ENCODE measurements at regions not wholly inside any gene's neighbourhood (a gene's known extent, or its start where the extent isn't known, plus 50 kb on each side); places are given as distances from the start of the nearest gene placed in this dataset.
"Not testable (repeated sequence)": the region's sequence is repeated elsewhere in the genome, so short reads cannot be mapped to it uniquely, and the experiment has no call there.

- TF ChIP-seq CTCF (IDR thresholded peaks at IDR 0.05; ENCODE audit: insufficient read depth, low read length); POLR2AphosphoS5 (IDR thresholded peaks at IDR 0.05; ENCODE audit: low read depth): not testable (repeated sequence)
- TF ChIP-seq, protein P1, sequence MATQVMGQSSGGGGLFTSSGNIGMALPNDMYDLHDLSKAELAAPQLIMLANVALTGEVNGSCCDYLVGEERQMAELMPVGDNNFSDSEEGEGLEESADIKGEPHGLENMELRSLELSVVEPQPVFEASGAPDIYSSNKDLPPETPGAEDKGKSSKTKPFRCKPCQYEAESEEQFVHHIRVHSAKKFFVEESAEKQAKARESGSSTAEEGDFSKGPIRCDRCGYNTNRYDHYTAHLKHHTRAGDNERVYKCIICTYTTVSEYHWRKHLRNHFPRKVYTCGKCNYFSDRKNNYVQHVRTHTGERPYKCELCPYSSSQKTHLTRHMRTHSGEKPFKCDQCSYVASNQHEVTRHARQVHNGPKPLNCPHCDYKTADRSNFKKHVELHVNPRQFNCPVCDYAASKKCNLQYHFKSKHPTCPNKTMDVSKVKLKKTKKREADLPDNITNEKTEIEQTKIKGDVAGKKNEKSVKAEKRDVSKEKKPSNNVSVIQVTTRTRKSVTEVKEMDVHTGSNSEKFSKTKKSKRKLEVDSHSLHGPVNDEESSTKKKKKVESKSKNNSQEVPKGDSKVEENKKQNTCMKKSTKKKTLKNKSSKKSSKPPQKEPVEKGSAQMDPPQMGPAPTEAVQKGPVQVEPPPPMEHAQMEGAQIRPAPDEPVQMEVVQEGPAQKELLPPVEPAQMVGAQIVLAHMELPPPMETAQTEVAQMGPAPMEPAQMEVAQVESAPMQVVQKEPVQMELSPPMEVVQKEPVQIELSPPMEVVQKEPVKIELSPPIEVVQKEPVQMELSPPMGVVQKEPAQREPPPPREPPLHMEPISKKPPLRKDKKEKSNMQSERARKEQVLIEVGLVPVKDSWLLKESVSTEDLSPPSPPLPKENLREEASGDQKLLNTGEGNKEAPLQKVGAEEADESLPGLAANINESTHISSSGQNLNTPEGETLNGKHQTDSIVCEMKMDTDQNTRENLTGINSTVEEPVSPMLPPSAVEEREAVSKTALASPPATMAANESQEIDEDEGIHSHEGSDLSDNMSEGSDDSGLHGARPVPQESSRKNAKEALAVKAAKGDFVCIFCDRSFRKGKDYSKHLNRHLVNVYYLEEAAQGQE (IDR thresholded peaks at IDR 0.05; ENCODE audit: insufficient replicate concordance, low read depth): not testable (repeated sequence)
Measured at GRCh38 chr3:125864532-125864931, 104.4 kb upstream of the ROPN1B start.
